ENCODE measurements at regions not wholly inside any gene's neighbourhood (a gene's known extent, or its start where the extent isn't known, plus 50 kb on each side); places are given as distances from the start of the nearest gene placed in this dataset.
"Not testable (repeated sequence)": the region's sequence is repeated elsewhere in the genome, so short reads cannot be mapped to it uniquely, and the experiment has no call there.

GRCh38 chr13:76668141-76668540 lies 218.1 kb downstream of the KCTD12 start:
- intact Hi-C loops (cut with micrococcal nuclease): loop anchor here (5.0 kb wide), 1 partner anchor 219 kb away; the partner anchor contains the start of gene KCTD12
- no peaks in the 10 kb centered on the region for H3K36me3 Mint-ChIP-seq (ENCODE audit: low read depth)
- CTCF ChIA-PET: interaction anchor here (1.3 kb wide), 1 partner anchor 235 kb away, joined by 5 read pairs; no protein-coding TSS in a partner anchor
- no peak overlapping the region for H3K27ac Mint-ChIP-seq
- ATAC-seq (ENCODE audit: low read depth) (no peak), DNase-seq (no peak)
- no peaks in the 10 kb centered on the region for H3K27me3 Mint-ChIP-seq
- POLR2A ChIA-PET: no interaction called here
- no peaks in the 10 kb centered on the region for H3K4me1 Mint-ChIP-seq
- TF ChIP-seq, protein P1, sequence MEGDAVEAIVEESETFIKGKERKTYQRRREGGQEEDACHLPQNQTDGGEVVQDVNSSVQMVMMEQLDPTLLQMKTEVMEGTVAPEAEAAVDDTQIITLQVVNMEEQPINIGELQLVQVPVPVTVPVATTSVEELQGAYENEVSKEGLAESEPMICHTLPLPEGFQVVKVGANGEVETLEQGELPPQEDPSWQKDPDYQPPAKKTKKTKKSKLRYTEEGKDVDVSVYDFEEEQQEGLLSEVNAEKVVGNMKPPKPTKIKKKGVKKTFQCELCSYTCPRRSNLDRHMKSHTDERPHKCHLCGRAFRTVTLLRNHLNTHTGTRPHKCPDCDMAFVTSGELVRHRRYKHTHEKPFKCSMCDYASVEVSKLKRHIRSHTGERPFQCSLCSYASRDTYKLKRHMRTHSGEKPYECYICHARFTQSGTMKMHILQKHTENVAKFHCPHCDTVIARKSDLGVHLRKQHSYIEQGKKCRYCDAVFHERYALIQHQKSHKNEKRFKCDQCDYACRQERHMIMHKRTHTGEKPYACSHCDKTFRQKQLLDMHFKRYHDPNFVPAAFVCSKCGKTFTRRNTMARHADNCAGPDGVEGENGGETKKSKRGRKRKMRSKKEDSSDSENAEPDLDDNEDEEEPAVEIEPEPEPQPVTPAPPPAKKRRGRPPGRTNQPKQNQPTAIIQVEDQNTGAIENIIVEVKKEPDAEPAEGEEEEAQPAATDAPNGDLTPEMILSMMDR (IDR thresholded peaks at IDR 0.05): no peak
- H3K9me3 Mint-ChIP-seq: no peaks in the 10 kb centered on the region
- H3K4me3 Mint-ChIP-seq: no peak overlapping the region

- POLR2A ChIA-PET: no interaction called here
- Mint-ChIP-seq H3K4me1 (no peaks in the 10 kb centered on the region), H3K27ac (no peak overlapping the region), H3K9me3 (no peaks in the 10 kb centered on the region), H3K27me3 (no peaks in the 10 kb centered on the region), H3K4me3 (no peak overlapping the region), H3K36me3 (ENCODE audit: low read depth) (no peaks in the 10 kb centered on the region)
- DNase-seq (no peak), ATAC-seq (ENCODE audit: low read depth) (no peak)
- TF ChIP-seq, protein P1 (IDR thresholded peaks at IDR 0.05): no peak
- intact Hi-C loops (cut with micrococcal nuclease): loop anchor here (1.0 to 5.0 kb wide), 2 partner anchors 220 to 236 kb away; partner anchors contain the start of gene KCTD12
- CTCF ChIA-PET: interaction anchor here (1.3 kb wide), 1 partner anchor 236 kb away, joined by 5 read pairs; no protein-coding TSS in a partner anchor
Measured at GRCh38 chr13:76667551-76667950, 218.7 kb downstream of the KCTD12 start.

DNA sequence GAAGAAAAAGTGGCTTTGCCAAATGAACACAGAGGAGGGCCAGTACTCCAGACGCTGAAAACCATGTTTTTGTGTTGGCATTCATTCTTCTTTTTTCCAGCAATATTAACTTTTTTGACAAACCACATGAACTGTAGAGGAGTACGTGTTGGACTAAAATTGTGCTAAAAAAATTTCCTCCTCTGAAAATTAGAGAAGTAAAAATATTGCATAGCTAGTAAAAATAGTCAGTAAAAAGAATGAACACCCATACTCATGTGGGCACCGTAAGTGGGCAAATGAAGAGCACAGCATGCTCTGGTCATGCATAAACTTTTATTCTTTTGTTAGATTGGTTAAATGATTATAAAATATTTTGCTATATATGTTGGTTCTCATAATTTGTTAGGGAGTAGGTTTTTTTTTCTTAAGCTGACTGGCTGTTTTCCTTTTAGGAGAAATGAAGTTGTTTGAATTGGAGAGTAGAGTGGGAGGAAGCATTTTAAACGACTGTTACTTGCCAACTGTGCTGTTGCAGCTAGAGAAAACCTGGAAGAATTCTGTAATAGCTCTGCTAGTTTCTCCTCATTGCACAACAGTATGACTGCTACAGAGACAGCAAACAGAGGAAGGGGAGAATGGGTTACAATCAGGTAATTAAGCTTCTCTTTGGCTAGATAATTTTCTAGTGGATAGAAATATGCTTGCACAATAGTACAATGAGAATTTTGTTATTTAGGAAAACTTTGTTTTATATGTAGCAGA lies 222.4 kb downstream of the KCTD12 start:
- DNase-seq (no peak), ATAC-seq (ENCODE audit: low read depth) (no peak)
- H3K27me3 Mint-ChIP-seq: no peaks in the 10 kb centered on the region
- no peaks in the 10 kb centered on the region for H3K9me3 Mint-ChIP-seq
- no peaks in the 10 kb centered on the region for H3K36me3 Mint-ChIP-seq (ENCODE audit: low read depth)
- POLR2A ChIA-PET: no interaction called here
- H3K4me3 Mint-ChIP-seq: no peak overlapping the region
- CTCF ChIA-PET: no interaction called here
- TF ChIP-seq, protein P1 (IDR thresholded peaks at IDR 0.05): no peak
- no peaks in the 10 kb centered on the region for H3K4me1 Mint-ChIP-seq
- intact Hi-C loops (cut with micrococcal nuclease): no loop called here
- no peak overlapping the region for H3K27ac Mint-ChIP-seq

- H3K27me3 Mint-ChIP-seq; POLR2A ChIA-PET; H3K27ac Mint-ChIP-seq; H3K4me3 Mint-ChIP-seq; H3K36me3 Mint-ChIP-seq (ENCODE audit: low read depth); CTCF ChIA-PET; intact Hi-C loops (cut with micrococcal nuclease); H3K9me3 Mint-ChIP-seq; ATAC-seq (ENCODE audit: low read depth); DNase-seq; H3K4me1 Mint-ChIP-seq: not testable (repeated sequence)
Measured at GRCh38 chr13:76659074-76659473, 227.1 kb downstream of the KCTD12 start.

DNA sequence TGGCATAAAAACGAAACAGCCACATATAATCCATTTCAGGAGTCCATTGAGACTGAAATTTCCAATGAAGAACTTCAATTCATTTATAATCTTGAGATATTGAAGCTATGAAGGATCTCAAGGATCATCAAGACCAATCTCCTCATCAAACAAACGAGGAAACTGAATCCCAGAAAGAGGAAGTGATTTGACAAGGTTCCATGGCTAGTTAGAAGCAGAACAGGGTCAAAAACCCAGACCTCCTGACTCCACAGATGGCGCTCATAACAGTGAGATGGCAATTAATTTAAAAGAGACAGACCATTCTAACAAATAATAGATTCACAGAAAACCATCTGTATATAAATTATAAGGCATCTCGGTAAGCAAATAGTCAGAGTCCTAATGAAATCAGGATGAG lies 229.7 kb downstream of the KCTD12 start:
- Mint-ChIP-seq H3K27ac (no peak overlapping the region), H3K9me3 (no peaks in the 10 kb centered on the region), H3K36me3 (ENCODE audit: low read depth) (no peaks in the 10 kb centered on the region)

More for the DNA sequence above, 229.7 kb downstream of the KCTD12 start:
- Mint-ChIP-seq H3K4me1 (no peaks in the 10 kb centered on the region), H3K27me3 (peaks cover 4% of the 10 kb centered on the region), H3K4me3 (no peak overlapping the region)
- ChIA-PET CTCF (no interaction called here), POLR2A (no interaction called here)
- TF ChIP-seq, protein P1 (IDR thresholded peaks at IDR 0.05): no peak
- DNase-seq (no peak), ATAC-seq (ENCODE audit: low read depth) (no peak)
- intact Hi-C loops (cut with micrococcal nuclease): no loop called here
